AG20443 (cell line): ENCODE measurements at regions not wholly inside any gene's neighbourhood (a gene's known extent, or its start where the extent isn't known, plus 50 kb on each side); places are given as distances from the start of the nearest gene placed in this dataset.

ENCODE experiments used
- DNase-seq: peaks from one replicate; pipeline ENCODE4 v3.0.0; 2012; ENCODE audit warnings: low spot score, mixed read lengths

DNA sequence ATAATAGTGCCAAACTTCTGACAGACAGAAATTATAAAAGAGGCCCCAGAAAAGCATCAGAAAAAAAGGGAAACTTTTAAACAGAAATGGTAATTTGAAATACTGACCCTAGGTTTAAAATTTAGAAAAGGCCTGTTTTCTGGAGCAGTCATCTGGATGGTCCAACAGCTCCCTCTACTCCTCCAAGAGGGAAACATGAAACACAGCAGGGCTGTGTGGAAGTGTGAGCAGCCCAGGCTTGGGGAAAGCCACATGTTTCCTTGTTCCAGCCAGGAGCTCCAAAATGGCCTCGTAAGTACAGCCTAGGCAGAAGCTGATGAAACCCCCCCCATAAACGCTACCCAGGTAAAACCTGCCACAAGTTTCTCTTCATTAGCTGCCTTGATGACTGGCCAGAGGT, 499.3 kb upstream of the ADAMTS16 start:
- no peak for DNase-seq

DNA sequence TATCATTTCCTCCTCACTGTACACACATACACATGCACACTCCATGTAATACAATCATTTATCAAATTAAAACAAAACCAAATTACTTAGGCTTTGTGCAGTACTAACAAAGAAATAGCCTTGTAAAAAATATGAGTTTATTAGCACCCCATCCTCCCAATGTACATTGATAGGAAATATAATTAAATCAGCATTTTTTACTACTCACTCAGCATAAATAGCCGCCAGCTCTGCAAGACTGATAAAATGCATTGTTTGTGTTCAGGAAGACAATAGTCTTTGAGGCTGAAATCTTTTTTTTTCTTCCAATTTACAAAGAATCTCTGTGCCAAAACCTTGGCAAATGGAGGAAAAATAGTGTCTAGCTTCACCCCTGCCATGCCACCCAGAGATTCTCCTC, 497.6 kb upstream of the ADAMTS16 start:
- DNase-seq, result no peak

DNA sequence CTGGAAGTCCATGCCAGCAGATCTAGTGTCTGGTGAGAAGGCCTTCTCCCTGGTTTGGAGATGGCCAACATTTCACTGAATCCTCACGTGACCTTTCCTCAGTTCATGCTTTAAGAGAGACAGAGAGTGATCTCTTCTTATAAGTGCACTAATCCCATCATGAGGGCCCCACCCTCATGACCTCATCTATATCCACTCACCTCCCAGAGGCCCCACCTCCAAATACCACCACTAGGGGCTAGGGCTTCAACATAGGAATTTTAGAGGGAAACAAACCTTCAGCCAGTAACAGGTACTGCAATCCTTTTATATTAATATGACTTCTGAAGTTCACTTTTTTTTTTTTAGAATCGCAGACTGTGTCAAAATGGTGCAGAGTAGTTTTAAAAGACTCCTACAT, 496.9 kb upstream of the ADAMTS16 start:
- DNase-seq, result no peak

DNA sequence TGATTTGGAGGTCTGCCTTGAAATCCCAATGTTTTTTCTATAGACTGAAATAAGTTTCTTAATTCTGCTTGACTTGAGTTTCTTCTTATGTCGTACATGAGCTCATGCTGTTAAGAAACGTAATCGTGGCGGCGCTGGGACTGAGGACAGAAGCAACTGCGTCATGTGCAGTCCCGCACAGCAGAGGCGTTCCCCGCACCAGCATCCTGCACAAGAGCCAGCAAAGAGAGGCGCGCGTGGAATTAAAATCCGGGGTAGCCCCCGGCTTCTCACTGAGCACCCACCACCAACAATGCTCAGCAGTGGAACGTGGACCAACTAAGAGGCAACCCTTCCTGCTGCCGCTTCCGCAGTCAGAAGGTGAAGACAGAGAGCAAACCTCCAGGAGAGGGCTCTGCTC, 496.2 kb upstream of the ADAMTS16 start:
- DNase-seq, result no peak

DNA sequence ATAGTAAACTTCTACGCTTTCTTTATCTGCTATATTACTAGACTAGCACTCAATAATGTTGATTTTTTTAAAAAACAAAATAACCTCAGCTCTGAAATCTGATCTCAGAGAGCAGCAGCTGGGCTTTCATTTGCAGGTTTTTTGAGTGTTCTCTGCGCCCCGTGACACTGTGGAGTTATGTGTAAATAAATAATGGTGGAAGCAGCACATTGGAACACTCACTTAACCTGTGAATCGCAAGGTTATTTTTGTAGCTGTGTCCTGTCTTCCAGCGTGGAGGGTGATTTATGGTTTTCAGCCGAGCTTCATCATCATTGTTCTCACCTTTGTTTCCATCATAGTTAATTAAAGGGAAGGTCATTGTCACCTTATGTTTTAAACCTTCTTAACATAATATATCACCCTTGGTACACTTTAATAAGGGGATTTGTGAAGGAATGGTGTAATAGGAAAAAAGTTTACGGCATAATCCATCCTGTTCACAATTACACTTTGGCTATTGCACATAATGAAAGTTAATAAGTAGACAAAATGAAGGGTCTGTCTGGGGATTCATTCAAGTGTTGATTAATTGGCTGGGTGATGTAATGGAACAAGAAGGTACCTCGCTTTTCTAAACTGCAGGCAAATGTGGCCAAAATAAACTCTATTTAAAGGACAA, 493.3 kb upstream of the ADAMTS16 start:
- no peak for DNase-seq

DNA sequence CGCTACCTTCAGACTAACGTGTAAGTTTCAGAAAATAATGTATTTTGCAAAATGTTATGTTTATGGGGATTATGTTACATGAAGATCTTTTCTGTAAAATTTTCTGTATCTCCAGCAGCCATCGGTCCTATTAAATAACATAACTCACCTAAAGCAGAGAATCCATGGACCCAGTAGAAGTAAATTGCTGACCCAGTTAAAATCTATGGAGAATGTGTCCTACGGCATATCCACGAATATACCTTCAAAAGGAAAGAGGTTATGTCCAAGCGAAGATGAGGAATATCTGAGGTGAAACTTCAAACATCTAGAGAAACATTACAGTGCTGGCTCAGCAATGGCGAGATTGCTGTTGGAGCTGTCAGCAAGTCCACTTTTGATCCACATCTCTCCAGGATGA, 492.2 kb upstream of the ADAMTS16 start:
- no peak for DNase-seq

DNA sequence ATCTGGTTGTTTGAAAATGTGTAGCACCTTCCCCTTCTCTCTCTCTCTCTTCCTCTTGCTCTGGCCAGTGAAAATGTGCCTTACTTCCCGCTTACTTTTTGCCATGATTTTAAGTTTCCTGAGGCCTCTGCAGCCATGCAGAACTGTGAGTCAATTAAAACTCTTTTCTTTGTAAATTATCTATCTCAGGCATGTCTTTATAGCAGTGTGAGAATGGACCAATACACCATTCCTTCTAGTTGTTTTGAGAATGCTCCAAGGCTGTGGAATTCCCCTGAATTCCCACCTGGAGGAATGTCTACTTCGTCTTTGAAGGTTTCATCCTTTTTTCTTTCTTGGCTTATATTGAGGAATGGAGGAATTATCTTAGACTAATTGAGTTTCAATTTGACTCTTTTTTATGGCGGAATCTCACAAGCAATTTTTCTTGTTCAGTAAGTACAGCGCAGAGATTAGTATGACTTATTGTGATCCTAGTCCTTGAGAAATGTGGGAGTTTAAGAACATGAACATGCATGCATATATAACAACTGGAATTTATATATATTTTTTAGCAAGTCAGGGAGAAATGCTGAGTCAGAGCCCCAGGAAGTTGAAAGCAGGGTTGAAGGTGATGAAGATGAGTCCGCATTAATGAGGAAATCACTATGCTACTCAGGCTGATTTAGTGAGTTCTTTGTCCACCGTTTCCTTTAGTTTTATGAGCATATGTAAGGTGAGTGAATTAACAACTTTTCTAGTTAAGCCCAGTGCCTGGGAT, 488.1 kb upstream of the ADAMTS16 start:
- no peak for DNase-seq

DNA sequence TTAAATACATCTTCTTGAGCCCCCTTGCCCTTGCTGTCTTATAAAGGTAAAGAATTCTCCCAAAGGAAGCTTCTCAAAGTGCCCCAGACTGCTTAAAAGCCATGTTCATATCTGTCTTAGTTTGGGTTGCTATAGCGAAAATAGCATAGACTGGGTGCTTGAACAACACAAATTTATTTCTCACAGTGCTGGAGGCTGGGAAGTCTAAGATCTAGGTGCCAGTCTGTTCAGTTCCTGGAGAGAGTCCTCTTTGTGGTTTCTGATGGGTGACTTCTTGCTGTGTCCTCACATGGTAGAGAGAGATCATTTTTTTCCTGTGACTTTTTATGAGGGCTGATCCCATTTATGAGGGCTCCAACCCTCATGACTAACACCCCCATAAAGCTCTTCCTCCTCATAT, 486.7 kb upstream of the ADAMTS16 start:
- DNase-seq, result no peak

DNA sequence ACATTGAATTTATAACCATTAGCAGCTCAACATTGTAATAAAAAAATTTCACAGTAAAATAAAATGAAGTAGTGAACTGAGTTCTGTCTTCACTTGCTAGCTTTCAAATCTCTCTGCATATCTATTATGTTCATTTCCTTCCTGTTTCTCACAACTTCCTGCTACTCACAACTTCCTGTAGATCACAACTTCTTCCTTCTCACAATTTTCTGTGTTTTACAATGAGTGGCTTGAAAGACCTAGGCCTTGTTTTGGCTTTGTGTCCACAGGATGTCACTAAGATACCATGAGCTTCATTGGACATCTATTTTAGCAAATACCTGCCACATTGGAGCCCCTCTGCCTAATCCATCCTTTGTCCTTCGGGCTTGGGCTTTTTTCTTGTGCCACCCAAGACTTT, 480.3 kb upstream of the ADAMTS16 start:
- no peak for DNase-seq

DNA sequence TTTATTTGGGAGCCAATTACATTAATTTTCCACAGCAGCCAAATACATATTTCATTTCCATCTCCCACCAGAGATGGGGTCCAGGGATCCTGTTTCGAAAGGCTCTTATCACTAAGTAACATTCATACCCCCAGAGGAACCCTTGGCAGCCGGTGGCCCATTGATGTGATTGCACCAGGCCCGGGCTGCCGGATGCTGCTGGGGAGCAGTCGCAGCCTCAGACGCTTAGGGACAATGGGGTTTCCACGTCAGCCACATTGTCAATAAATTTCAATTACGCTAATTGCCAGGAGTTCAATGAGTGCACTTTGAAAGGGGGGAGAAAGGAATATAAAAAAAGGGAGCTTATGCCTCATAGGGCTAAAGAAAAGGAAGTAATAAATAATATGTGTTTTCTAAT, 478.8 kb upstream of the ADAMTS16 start:
- DNase-seq, result no peak

DNA sequence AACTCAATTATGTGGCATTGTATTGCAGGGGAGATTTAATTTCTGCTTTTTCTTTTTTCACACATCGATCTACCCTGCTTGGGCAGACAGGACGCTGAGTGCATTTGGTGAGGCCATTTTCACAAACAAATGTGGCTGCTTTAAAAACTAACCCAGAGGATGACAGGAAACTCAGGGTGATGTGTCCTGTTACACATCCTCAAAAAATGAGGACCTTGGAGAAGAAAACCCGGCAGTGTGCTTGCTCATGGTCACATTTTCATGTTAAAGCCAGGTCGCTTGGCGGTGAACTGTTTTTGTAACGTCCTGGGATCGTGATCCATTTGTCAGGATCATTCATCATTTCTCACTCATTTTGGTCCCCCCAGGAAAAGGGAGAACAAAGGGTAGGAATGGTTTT, 478.3 kb upstream of the ADAMTS16 start:
- no peak for DNase-seq

DNA sequence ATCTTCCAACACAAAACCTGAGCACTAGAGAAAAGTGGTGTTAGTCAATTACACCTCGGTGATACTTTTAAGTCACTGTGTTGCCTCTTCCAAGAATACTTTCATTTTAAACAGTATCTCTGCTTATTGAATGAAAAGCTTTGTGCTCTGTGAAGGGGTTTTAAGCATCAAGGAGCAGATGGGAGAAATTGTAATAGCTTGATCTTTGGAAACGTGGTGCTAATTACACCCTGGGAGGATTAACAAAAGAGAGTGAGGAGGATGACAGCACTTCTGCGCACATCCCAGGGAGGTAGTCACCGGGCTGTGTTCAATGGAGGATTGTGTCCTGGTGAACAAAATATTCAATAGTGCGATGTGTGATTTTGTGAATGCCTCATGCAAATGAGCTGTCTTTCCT, 477.4 kb upstream of the ADAMTS16 start:
- DNase-seq, result no peak

DNA sequence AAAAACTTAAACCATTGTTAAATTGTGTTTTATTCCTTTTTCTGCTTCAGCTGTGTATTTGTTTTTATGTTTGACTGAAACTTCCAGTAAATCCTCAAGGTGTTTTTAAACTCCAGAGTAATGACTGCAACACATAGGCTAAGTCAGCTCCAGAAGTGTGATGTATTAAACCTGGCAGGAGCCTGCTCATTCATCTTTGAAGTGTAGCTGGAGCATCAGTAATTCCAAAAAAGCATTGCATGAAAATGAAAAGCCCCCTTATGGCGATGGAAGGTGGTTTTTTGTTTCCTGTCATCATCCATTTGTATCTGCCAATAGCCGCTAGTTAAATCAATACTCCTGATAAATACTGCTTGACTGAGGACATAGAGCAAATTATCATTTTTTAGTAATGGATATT, 474.2 kb upstream of the ADAMTS16 start:
- no peak for DNase-seq

DNA sequence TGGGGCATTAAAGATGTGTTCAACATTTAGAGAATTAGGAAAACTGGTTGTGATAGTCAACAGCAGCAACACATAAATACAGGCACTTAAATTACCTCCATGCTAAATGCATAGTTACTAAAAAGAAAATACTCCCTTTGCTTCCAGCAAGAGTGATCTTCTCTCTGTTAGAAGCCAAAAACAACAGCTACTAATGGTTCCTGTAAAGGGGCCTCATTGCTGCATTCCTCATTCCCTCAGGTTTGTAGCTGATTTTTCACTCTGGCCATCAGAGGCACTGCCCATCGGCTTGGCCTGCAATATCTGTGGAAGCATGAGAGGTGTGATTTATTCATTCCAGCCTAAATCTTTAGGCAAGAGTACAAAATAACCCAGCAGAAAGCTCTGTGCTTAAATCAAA, 466.0 kb upstream of the ADAMTS16 start:
- no peak for DNase-seq

DNA sequence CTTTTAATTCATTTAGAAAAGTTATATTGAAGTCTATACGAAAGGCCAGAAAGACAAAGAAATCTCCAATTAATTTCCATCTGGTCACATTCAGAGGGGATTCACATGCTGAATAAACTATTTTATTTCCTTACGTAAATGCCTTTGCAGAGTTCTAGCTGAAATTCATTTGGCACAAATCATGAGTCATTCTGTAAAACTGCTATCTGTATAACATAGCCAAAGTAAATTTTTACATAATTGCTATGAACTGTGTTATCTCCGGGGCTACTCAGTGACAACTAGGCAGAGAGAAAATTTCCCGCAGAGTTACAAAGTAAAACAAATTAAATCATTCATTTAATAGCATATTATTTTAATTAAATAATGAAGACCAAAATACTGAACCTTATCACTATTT, 463.2 kb upstream of the ADAMTS16 start:
- DNase-seq, result no peak

DNA sequence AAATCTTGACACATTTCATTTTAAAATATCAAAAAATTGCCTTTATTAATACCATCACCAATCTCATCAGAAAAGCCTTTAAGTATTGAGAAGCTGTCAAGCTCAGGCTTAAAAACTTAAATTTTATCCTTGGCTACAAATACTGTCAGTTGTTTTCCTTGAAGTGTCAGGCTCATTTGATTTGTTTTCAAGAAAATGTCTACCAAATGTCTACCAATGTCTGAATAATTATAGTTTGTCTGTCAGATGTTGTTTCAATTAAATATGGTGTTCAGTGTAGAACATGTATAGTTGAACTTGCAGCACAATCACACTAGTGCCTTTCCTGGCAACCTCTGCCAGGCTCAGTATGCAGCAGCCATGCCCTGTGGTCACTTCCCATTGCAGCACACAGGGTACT, 455.2 kb upstream of the ADAMTS16 start:
- no peak for DNase-seq

DNA sequence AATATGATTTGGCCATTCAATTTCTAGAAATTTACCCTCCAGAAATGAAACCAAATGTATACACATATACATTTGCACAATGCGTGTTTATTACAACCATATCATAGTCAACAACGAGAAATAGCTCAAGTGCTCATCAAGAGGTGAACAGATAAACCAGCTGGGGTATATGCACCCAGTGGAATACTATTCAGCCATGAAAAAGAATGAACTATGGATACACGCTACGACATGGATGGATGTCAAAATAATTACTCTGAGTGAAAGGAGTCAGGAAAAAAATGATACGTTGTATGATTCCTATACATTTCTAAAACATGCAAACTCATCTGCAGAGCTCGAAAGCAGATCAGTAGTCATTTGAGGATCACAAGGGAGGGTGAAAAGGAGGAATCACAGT, 441.5 kb upstream of the ADAMTS16 start:
- no peak for DNase-seq

DNA sequence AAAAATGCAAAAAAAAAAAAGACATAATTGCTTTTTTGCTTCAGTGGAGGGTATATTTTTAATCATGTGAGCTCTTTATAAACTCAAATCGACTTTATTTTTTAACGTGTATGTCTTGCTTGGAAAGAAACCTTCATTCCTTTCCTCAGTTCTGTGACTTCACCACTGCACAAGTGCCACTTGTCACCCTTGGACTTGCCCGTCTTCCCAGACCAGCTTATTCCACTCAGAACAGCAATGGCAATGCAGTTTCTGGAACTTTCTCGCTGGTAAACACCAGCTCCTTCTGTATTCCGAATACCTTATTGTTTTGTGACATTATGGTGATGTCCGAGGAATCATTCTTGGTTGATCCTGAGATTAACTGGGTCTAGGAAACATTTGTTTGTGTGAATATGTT, 440.5 kb upstream of the ADAMTS16 start:
- no peak for DNase-seq

DNA sequence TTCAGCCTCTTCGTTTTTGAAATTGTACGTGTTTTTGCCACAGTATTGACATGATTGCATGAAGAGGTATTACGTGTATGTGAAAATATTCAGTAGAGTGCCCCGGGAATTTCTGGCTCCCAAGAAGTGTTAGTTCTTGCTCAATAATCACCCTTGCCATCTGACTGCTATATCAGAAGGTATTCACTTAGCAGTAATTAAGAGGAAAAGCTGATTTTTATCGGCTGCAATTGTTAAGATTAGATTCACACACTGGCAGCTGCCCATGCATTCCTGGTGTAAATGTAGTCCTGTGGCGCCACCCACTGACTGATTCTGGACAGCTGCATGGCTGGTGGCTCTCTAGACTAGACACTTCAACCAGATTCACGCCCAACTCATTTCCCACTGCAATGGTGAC, 440.1 kb upstream of the ADAMTS16 start:
- peak; percentile 34 for DNase-seq

DNA sequence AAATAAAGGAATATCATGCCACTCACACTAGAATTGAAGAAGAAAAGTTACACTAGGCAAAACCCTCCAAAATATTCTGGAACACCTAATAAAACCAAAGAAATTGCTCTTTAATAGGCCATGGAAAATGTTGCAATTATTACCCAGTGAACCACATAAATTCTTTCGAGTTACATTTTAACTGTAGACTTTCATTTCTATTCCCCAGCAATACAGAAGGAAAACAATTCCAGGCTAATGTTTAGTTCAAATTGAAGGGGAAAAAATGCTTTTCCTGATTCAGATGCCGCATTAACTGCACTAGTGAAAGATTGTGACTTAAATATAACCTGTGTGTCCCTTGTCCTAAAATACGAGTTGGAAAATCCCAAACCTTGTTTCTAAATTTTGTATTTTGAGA, 439.3 kb upstream of the ADAMTS16 start:
- DNase-seq, result no peak

DNA sequence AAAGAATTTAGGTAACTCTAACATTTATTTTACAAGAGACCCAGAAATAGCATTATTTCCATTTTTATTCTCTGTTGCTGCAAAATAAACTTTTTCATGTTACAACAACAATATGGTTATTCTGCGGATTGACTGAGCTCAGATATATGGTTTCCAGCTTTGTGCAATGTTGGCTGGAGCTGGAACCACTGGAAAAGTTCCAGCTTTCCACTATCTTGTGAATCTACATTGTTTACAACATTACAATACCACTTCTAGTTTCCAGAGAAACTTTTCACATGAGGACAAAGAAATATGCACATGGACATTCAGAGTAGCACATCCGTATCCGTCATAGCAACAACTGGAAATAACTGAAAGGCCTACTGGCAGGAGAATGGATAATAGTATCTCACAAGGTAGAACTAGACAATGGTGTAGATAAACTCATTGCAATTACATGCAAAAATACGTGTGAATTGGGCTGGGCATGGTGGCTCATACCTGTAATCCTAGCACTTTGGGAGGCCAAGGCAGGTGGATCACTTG, 436.1 kb upstream of the ADAMTS16 start:
- DNase-seq, result no peak

DNA sequence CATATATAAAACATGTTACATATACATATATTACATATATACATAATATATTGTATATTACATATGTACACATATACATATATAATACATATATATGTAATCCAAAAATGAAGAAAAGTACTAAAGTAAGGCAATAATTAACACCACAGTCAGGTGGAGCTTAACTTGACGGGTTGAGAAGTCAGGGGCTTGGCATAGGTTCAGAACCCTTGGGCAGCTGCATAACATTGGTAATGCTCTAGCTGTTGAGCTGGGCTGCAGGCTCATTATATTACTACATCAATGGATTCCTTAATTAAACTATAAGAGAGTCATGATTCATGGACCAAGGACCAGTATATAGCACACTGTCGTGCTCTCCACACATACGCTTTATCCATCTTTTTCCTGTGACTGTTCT, 435.2 kb upstream of the ADAMTS16 start:
- DNase-seq, result no peak

DNA sequence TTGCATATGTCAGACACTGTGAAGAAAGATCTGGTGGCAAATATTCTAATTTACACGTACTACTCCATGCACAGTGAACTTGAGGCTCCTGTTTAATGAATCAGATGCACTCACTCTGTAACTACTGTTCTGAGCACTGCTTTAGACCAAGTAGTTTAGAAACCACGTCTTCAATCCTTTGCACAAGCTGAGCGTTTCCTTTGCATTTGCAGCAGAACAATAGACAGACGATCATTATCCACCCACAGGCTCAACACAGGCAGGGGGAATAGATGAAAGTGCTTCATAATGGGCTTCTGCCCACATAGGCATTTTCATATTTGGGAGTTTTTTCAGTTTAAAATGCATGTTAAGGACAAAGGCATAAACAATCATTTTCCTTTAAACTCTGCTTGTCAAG, 423.3 kb upstream of the ADAMTS16 start:
- no peak for DNase-seq

DNA sequence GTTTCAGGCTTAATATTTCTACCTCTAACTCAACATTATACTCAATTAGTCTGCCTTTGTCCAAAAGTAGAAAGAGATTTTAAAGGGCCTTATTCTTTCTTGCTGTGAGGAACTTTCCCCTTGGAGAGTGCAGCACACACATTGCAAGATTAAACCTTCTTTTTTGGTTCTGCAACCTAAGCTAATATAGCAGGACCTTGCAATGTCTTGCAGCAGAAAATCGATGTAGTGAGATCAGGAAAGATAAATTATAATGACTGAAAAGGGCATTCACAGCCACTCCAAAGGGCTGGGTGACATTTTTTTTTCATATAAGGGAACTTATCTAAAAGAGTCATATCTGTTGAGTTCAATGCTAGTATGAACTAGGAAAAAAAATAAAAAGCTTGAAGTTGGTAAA, 422.7 kb upstream of the ADAMTS16 start:
- DNase-seq, result no peak
